H1 (cell line): ENCODE measurements at regions not wholly inside any gene's neighbourhood (a gene's known extent, or its start where the extent isn't known, plus 50 kb on each side); places are given as distances from the start of the nearest gene placed in this dataset.

Experiments used
- CEBPB ChIP-seq: IDR thresholded peaks from 2 replicates; pipeline ENCODE4 v1.6.1; 2012; ENCODE audit warnings: low read depth, low read length
- TCF12 ChIP-seq: IDR thresholded peaks from 2 replicates; pipeline ENCODE4 v1.6.1; 2011; ENCODE audit warnings: low read depth, mild to moderate bottlenecking, low read length
- TF ChIP-seq, protein P1 (sequence below): fragments of 300-600 bp; sonication (generic); IDR thresholded peaks from 2 replicates; pipeline ENCODE4 v1.7.1; 2012; ENCODE audit warnings: low read length, moderate library complexity, mild to moderate bottlenecking, inconsistent platforms; ENCODE audit not compliant: insufficient replicate concordance

DNA sequence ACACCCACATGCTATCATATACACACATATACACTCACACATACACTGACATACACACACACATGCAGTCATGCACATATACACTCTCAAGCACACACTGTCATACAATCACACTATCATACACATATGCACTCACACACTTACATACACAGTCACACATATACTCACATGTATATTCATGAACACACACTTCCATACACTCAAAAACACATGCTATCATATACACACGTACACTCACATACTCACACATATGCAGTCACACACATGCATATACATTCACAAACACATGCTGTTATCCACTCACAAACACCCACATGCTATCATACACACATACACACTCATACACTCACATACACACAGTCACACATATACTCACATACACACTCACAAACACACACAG lies 71.0 kb upstream of the PLXNA4 start (continued):
- TF ChIP-seq, protein P1, sequence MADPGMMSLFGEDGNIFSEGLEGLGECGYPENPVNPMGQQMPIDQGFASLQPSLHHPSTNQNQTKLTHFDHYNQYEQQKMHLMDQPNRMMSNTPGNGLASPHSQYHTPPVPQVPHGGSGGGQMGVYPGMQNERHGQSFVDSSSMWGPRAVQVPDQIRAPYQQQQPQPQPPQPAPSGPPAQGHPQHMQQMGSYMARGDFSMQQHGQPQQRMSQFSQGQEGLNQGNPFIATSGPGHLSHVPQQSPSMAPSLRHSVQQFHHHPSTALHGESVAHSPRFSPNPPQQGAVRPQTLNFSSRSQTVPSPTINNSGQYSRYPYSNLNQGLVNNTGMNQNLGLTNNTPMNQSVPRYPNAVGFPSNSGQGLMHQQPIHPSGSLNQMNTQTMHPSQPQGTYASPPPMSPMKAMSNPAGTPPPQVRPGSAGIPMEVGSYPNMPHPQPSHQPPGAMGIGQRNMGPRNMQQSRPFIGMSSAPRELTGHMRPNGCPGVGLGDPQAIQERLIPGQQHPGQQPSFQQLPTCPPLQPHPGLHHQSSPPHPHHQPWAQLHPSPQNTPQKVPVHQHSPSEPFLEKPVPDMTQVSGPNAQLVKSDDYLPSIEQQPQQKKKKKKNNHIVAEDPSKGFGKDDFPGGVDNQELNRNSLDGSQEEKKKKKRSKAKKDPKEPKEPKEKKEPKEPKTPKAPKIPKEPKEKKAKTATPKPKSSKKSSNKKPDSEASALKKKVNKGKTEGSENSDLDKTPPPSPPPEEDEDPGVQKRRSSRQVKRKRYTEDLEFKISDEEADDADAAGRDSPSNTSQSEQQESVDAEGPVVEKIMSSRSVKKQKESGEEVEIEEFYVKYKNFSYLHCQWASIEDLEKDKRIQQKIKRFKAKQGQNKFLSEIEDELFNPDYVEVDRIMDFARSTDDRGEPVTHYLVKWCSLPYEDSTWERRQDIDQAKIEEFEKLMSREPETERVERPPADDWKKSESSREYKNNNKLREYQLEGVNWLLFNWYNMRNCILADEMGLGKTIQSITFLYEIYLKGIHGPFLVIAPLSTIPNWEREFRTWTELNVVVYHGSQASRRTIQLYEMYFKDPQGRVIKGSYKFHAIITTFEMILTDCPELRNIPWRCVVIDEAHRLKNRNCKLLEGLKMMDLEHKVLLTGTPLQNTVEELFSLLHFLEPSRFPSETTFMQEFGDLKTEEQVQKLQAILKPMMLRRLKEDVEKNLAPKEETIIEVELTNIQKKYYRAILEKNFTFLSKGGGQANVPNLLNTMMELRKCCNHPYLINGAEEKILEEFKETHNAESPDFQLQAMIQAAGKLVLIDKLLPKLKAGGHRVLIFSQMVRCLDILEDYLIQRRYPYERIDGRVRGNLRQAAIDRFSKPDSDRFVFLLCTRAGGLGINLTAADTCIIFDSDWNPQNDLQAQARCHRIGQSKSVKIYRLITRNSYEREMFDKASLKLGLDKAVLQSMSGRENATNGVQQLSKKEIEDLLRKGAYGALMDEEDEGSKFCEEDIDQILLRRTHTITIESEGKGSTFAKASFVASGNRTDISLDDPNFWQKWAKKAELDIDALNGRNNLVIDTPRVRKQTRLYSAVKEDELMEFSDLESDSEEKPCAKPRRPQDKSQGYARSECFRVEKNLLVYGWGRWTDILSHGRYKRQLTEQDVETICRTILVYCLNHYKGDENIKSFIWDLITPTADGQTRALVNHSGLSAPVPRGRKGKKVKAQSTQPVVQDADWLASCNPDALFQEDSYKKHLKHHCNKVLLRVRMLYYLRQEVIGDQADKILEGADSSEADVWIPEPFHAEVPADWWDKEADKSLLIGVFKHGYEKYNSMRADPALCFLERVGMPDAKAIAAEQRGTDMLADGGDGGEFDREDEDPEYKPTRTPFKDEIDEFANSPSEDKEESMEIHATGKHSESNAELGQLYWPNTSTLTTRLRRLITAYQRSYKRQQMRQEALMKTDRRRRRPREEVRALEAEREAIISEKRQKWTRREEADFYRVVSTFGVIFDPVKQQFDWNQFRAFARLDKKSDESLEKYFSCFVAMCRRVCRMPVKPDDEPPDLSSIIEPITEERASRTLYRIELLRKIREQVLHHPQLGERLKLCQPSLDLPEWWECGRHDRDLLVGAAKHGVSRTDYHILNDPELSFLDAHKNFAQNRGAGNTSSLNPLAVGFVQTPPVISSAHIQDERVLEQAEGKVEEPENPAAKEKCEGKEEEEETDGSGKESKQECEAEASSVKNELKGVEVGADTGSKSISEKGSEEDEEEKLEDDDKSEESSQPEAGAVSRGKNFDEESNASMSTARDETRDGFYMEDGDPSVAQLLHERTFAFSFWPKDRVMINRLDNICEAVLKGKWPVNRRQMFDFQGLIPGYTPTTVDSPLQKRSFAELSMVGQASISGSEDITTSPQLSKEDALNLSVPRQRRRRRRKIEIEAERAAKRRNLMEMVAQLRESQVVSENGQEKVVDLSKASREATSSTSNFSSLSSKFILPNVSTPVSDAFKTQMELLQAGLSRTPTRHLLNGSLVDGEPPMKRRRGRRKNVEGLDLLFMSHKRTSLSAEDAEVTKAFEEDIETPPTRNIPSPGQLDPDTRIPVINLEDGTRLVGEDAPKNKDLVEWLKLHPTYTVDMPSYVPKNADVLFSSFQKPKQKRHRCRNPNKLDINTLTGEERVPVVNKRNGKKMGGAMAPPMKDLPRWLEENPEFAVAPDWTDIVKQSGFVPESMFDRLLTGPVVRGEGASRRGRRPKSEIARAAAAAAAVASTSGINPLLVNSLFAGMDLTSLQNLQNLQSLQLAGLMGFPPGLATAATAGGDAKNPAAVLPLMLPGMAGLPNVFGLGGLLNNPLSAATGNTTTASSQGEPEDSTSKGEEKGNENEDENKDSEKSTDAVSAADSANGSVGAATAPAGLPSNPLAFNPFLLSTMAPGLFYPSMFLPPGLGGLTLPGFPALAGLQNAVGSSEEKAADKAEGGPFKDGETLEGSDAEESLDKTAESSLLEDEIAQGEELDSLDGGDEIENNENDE = no peak
- TF ChIP-seq TCF12 (no peak), CEBPB (no peak)
